B cell (primary cell): ENCODE measurements at regions not wholly inside any gene's neighbourhood (a gene's known extent, or its start where the extent isn't known, plus 50 kb on each side); places are given as distances from the start of the nearest gene placed in this dataset.

ENCODE experiments used
- ATAC-seq: fragments of 200-7000 bp; cut with Tn5 transposase; one replicate; pipeline ENCODE4 v1.10.0; 2021; ENCODE audit warnings: low read depth, mild to moderate bottlenecking, moderate number of reproducible peaks, moderate library complexity
- CTCF ChIA-PET: fragments of 350-600 bp; sonication (Branson Sonifier 250); formaldehyde crosslinking; loops from one replicate; lab custom pipeline; 2021; ENCODE audit warnings: antibody characterized with exemption, inconsistent platforms; lab: Charles Lee
- POLR2A ChIA-PET: fragments of 350-600 bp; sonication (Branson Sonifier 250); formaldehyde crosslinking; loops from one replicate; lab custom pipeline; 2021; ENCODE audit warnings: antibody characterized with exemption; lab: Charles Lee
- DNase-seq: peaks from one replicate; pipeline ENCODE4 v3.0.0; 2013
- H2AFZ ChIP-seq: 2 replicates; pipeline ENCODE4 v1.6.1; 2012; ENCODE audit warnings: mild to moderate bottlenecking, low read depth, low read length; ENCODE audit not compliant: insufficient read depth, poor library complexity, severe bottlenecking
- H3K27ac ChIP-seq, 2 donors: 1 replicate in 1 of 2; 2 replicates in 1 of 2; pipeline ENCODE4 v1.5.1; 2012 to 2013; ENCODE audit warnings: low read length in 2 of 2, mild to moderate bottlenecking in 2 of 2, moderate library complexity in 1 of 2
- H3K27me3 ChIP-seq, 4 experiments: fragments of 200-600 bp in 1 of 4; sonication (generic) in 1 of 4; replicated peaks in 1 of 4; 1 replicate in 2 of 4; 2 replicates in 2 of 4; pipeline versions ENCODE4 v1.6.1 to v1.7.0; 2013 to 2016; ENCODE audit warnings: low read length in 3 of 4, mild to moderate bottlenecking in 2 of 4, mixed read lengths in 1 of 4, moderate library complexity in 1 of 4; ENCODE audit not compliant: insufficient read depth in 4 of 4, control insufficient read depth in 3 of 4; ENCODE audit errors: control extremely low read depth in 1 of 4
- H3K36me3 ChIP-seq, 2 experiments: replicated peaks in 1 of 2; 1 replicate in 1 of 2; 2 replicates in 1 of 2; pipeline versions ENCODE4 v1.6.1 to v1.7.1; 2013; ENCODE audit warnings: low read length in 1 of 2; ENCODE audit not compliant: insufficient read depth in 2 of 2, control insufficient read depth in 1 of 2; ENCODE audit errors: control extremely low read depth in 1 of 2, extremely low read depth in 1 of 2
- H3K4me1 ChIP-seq, 2 donors: fragments of 200-600 bp in 1 of 2; sonication (generic) in 1 of 2; 1 replicate in 1 of 2; 2 replicates in 1 of 2; pipeline versions ENCODE4 v1.5.1 to v1.6.1; 2013 to 2017; ENCODE audit warnings: low read length in 2 of 2; ENCODE audit not compliant: control insufficient read depth in 2 of 2, insufficient read depth in 2 of 2
- H3K4me2 ChIP-seq: replicated peaks from 2 replicates; pipeline ENCODE3; 2012; ENCODE audit warnings: mild to moderate bottlenecking, low read depth, low read length; ENCODE audit not compliant: poor library complexity, severe bottlenecking
- H3K4me3 ChIP-seq, 5 experiments: fragments of 200-600 bp in 1 of 5; sonication (generic) in 1 of 5; 1 replicate in 3 of 5; 2 replicates in 2 of 5; pipeline versions ENCODE4 v1.5.1 to v1.7.0; 2011 to 2016; ENCODE audit warnings: low read length in 4 of 5, mild to moderate bottlenecking in 4 of 5, low read depth in 2 of 5, control low read depth in 1 of 5, moderate library complexity in 1 of 5; ENCODE audit not compliant: insufficient read depth in 1 of 5; ENCODE audit errors: control extremely low read depth in 1 of 5, extremely low read depth in 1 of 5
- H3K79me2 ChIP-seq: fragments of 200-600 bp; sonication (generic); one replicate; pipeline ENCODE4 v1.6.0; 2016; ENCODE audit warnings: low read length; ENCODE audit not compliant: control insufficient read depth, insufficient read depth
- H3K9ac ChIP-seq: fragments of 200-600 bp; sonication (generic); 2 replicates; pipeline ENCODE4 v1.6.1; 2017; ENCODE audit warnings: mild to moderate bottlenecking, low read length, moderate library complexity
- H3K9me3 ChIP-seq, 3 donors: one replicate each; pipeline versions ENCODE4 v1.6.1 to v1.7.1; 2013; ENCODE audit warnings: low read length in 2 of 3; ENCODE audit not compliant: control insufficient read depth in 2 of 3, insufficient read depth in 1 of 3; ENCODE audit errors: control extremely low read depth in 1 of 3
- H4K20me1 ChIP-seq: 2 replicates; pipeline ENCODE4 v1.6.0; 2012; ENCODE audit warnings: mild to moderate bottlenecking, low read length; ENCODE audit not compliant: insufficient read depth, control insufficient read depth, poor library complexity, severe bottlenecking
- H3K27ac Mint-ChIP-seq: one replicate; pipeline ENCODE4 v1.8.0; 2021; ENCODE audit warnings: mixed read lengths
- H3K27me3 Mint-ChIP-seq: one replicate; pipeline ENCODE4 v1.8.0; 2021; ENCODE audit warnings: mixed read lengths
- H3K4me1 Mint-ChIP-seq: one replicate; pipeline ENCODE4 v1.8.0; 2021; ENCODE audit warnings: mixed read lengths
- H3K4me3 Mint-ChIP-seq: one replicate; pipeline ENCODE4 v1.8.0; 2021; ENCODE audit warnings: mixed read lengths
- H3K9me3 Mint-ChIP-seq: one replicate; pipeline ENCODE4 v1.8.0; 2022; ENCODE audit warnings: mixed read lengths; ENCODE audit not compliant: insufficient read depth
- EZH2 ChIP-seq: IDR thresholded peaks from 2 replicates; pipeline ENCODE4 v1.6.1; 2012; ENCODE audit warnings: borderline replicate concordance, low read depth, mild to moderate bottlenecking, moderate library complexity, low read length; ENCODE audit not compliant: insufficient read depth, poor library complexity, severe bottlenecking
- WGBS: methylation state at CpG from one replicate; pipeline ENCODE4 v1.1.5; 2013; ENCODE audit warnings: missing lambda C conversion rate; ENCODE audit not compliant: insufficient coverage; 5-methylcytosine and 5-hydroxymethylcytosine counted together
- intact Hi-C: fragments of 100-400 bp; cut with micrococcal nuclease; formaldehyde crosslinking; loops from one replicate; pipeline ENCODE4 v1.10.0; 2022
- TF ChIP-seq, protein P1 (sequence below): fragments of 200-600 bp; IDR thresholded peaks from one replicate; pipeline ENCODE4 v1.8.0; 2022; ENCODE audit warnings: antibody characterized with exemption, mild to moderate bottlenecking

DNA sequence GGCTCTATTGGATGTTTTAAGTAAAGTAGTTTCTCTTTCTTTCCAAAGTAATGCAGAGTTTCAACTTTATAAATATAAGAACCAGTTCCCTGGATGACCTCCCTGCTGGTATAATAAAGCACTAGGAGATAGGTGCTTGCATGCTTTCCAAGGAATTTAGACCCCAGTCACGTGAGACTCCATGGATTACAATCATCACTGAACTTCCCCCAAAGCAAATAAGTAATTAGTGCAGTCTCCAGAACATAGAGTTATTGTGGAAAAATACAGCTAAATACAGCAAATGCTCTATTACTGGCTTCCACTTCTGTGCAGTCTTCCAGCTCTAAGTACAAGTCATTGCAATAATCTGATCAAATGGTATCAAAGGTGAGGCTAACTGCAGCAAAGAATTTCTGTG lies 220.2 kb upstream of the STEAP1 start:
- intact Hi-C loops, result no loop called here
- Histone ChIP-seq H3K36me3 (no peaks in the 10 kb centered on the region), H3K4me1 (no peaks in the 10 kb centered on the region), H3K27ac (no peak overlapping the region), H3K79me2 (no peaks in the 10 kb centered on the region), H4K20me1 (no peaks in the 10 kb centered on the region), H3K4me3 (no peak overlapping the region), H3K4me2 (no peak overlapping the region), H3K27me3 (no peaks in the 10 kb centered on the region), H3K9ac (no peak overlapping the region), H2AFZ (no peak overlapping the region), H3K9me3 (peaks cover 0 to 7% (median 0%) of the 10 kb centered on the region in 3 donors)
- Mint-ChIP-seq H3K4me3 (no peak overlapping the region), H3K27me3 (no peaks in the 10 kb centered on the region), H3K27ac (no peak overlapping the region), H3K9me3 (no peaks in the 10 kb centered on the region), H3K4me1 (no peaks in the 10 kb centered on the region)
- TF ChIP-seq, protein P1, sequence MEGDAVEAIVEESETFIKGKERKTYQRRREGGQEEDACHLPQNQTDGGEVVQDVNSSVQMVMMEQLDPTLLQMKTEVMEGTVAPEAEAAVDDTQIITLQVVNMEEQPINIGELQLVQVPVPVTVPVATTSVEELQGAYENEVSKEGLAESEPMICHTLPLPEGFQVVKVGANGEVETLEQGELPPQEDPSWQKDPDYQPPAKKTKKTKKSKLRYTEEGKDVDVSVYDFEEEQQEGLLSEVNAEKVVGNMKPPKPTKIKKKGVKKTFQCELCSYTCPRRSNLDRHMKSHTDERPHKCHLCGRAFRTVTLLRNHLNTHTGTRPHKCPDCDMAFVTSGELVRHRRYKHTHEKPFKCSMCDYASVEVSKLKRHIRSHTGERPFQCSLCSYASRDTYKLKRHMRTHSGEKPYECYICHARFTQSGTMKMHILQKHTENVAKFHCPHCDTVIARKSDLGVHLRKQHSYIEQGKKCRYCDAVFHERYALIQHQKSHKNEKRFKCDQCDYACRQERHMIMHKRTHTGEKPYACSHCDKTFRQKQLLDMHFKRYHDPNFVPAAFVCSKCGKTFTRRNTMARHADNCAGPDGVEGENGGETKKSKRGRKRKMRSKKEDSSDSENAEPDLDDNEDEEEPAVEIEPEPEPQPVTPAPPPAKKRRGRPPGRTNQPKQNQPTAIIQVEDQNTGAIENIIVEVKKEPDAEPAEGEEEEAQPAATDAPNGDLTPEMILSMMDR, result no peak
- TF ChIP-seq EZH2, result no peak
- ChIA-PET POLR2A (no interaction called here), CTCF (no interaction called here)
- no peak for ATAC-seq
- DNase-seq, result no peak
- no CpG with 5 or more reads among the region's 1 CpG for WGBS

GRCh38 chr7:89943525-89944050 lies 210.7 kb upstream of the STEAP1 start:
- WGBS, result no CpG with 5 or more reads among the region's 3 CpGs
- no peaks in the 10 kb centered on the region for H3K27me3 Mint-ChIP-seq
- TF ChIP-seq, protein P1, result no peak
- no peak for TF ChIP-seq EZH2
- Histone ChIP-seq H2AFZ (no peak overlapping the region), H3K4me3 (no peak overlapping the region), H3K27ac (no peak overlapping the region), H3K27me3 (no peaks in the 10 kb centered on the region), H3K9me3 (peaks cover 0 to 3% (median 0%) of the 10 kb centered on the region in 3 donors), H3K36me3 (no peaks in the 10 kb centered on the region), H4K20me1 (no peaks in the 10 kb centered on the region), H3K79me2 (no peaks in the 10 kb centered on the region), H3K9ac (no peak overlapping the region), H3K4me1 (no peaks in the 10 kb centered on the region), H3K4me2 (no peak overlapping the region)
- DNase-seq (no peak), ATAC-seq (no peak)
- ChIA-PET POLR2A (no interaction called here), CTCF (no interaction called here)
- intact Hi-C loops, result no loop called here
- H3K27ac Mint-ChIP-seq, result no peak overlapping the region
- H3K4me3 Mint-ChIP-seq, result no peak overlapping the region
- peaks cover 2% of the 10 kb centered on the region for H3K9me3 Mint-ChIP-seq
- no peaks in the 10 kb centered on the region for H3K4me1 Mint-ChIP-seq
